HEK293T (cell line): ENCODE measurements at regions not wholly inside any gene's neighbourhood (a gene's known extent, or its start where the extent isn't known, plus 50 kb on each side); places are given as distances from the start of the nearest gene placed in this dataset.

Experiments used
- ARNT ChIP-seq: fragments of 450-650 bp; IDR thresholded peaks from 2 replicates; pipeline ENCODE4 v1.6.1; 2017; ENCODE audit warnings: mild to moderate bottlenecking
- FOXK2 ChIP-seq: fragments of 450-650 bp; IDR thresholded peaks from 2 replicates; pipeline ENCODE4 v1.6.1; 2016; ENCODE audit warnings: mild to moderate bottlenecking
- LEF1 ChIP-seq: fragments of 450-650 bp; IDR thresholded peaks from 2 replicates; pipeline ENCODE4 v1.6.1; 2017; ENCODE audit warnings: mild to moderate bottlenecking, borderline replicate concordance
- PKNOX1 ChIP-seq: fragments of 450-650 bp; IDR thresholded peaks from 2 replicates; pipeline ENCODE4 v1.6.1; 2016
- SP1 ChIP-seq: fragments of 450-650 bp; IDR thresholded peaks from 2 replicates; pipeline ENCODE4 v1.6.1; 2017

- TF ChIP-seq PKNOX1 (no peak), SP1 (no peak), FOXK2 (no peak), ARNT (no peak), LEF1 (no peak)
Observed at GRCh38 chr7:131032786-131033185, 294.9 kb upstream of the MKLN1 start.
